Frontal cortex (tissue), 3 donors: ENCODE measurements at regions not wholly inside any gene's neighbourhood (a gene's known extent, or its start where the extent isn't known, plus 50 kb on each side); places are given as distances from the start of the nearest gene placed in this dataset.

Source experiments
- DNase-seq, 2 donors: peaks; one replicate each; pipeline ENCODE4 v3.0.0; 2012; ENCODE audit warnings: low spot score in 2 of 2
- FAIRE-seq: peaks from 2 replicates; lab custom pipeline; 2012; peaks lifted over from hg19 to GRCh38; lab: Jason Lieb, UNC
- donor health status: control.
- donor health status: control.
- donor health status: control.

- DNase-seq = no peak
- FAIRE-seq = no peak
Observed at GRCh38 chr2:48912110-48912509, 156.6 kb upstream of the LHCGR start.

GRCh38 chr2:48910961-48911360 is 155.4 kb upstream of the LHCGR start:
- DNase-seq = no peak
- FAIRE-seq = no peak

GRCh38 chr2:48906633-48907032 is 151.1 kb upstream of the LHCGR start:
- FAIRE-seq = no peak
- no peak for DNase-seq

GRCh38 chr2:48905696-48906095 is 150.2 kb upstream of the LHCGR start:
- no peak for FAIRE-seq
- DNase-seq = no peak

- no peak for DNase-seq
- no peak for FAIRE-seq
Observed at GRCh38 chr2:48902521-48902920, 147.0 kb upstream of the LHCGR start.

- no peak for DNase-seq
- FAIRE-seq = no peak
Observed at GRCh38 chr2:48901416-48901815, 145.9 kb upstream of the LHCGR start.

GRCh38 chr2:48901015-48901343 is 145.5 kb upstream of the LHCGR start:
- DNase-seq (no peak), FAIRE-seq (no peak)

GRCh38 chr2:48900321-48901014 is 144.9 kb upstream of the LHCGR start:
- FAIRE-seq (no peak), DNase-seq (peak; percentile 11 to 19)

- FAIRE-seq = no peak
- DNase-seq = no peak
Observed at GRCh38 chr2:48896870-48897269, 141.3 kb upstream of the LHCGR start.

- FAIRE-seq (no peak), DNase-seq (no peak)
Observed at GRCh38 chr2:48890454-48891131, 135.1 kb upstream of the LHCGR start.

- FAIRE-seq = no peak
Observed at GRCh38 chr2:48888066-48888465, 132.5 kb upstream of the LHCGR start.

GRCh38 chr2:48886919-48887318 is 131.4 kb upstream of the LHCGR start:
- FAIRE-seq = no peak
- DNase-seq = no peak

More at GRCh38 chr2:48888066-48888465, 132.5 kb upstream of the LHCGR start:
- DNase-seq = no peak

- FAIRE-seq (no peak), DNase-seq (no peak)
Observed at GRCh38 chr2:48885841-48886240, 130.3 kb upstream of the LHCGR start.

GRCh38 chr2:48883661-48884060 is 128.1 kb upstream of the LHCGR start:
- DNase-seq = no peak
- no peak for FAIRE-seq

- no peak for FAIRE-seq
- no peak for DNase-seq
Observed at GRCh38 chr2:48874282-48874681, 118.8 kb upstream of the LHCGR start.

- no peak for DNase-seq
- FAIRE-seq = no peak
Observed at GRCh38 chr2:48873666-48874065, 118.1 kb upstream of the LHCGR start.

GRCh38 chr2:48870942-48871341 is 115.4 kb upstream of the LHCGR start:
- FAIRE-seq (no peak), DNase-seq (no peak)

GRCh38 chr2:48870503-48870902 is 115.0 kb upstream of the LHCGR start:
- DNase-seq (no peak), FAIRE-seq (no peak)

GRCh38 chr2:48865704-48866103 is 110.2 kb upstream of the LHCGR start:
- FAIRE-seq (no peak), DNase-seq (no peak)

GRCh38 chr2:48860380-48860779 is 104.9 kb upstream of the LHCGR start:
- DNase-seq (no peak), FAIRE-seq (no peak)

GRCh38 chr2:48856657-48857056 is 101.1 kb upstream of the LHCGR start:
- DNase-seq = no peak
- FAIRE-seq = no peak

GRCh38 chr2:48856144-48856543 is 100.6 kb upstream of the LHCGR start:
- DNase-seq (no peak), FAIRE-seq (no peak)
